Left renal cortex interstitium (tissue), 4 donors: ENCODE measurements at regions not wholly inside any gene's neighbourhood (a gene's known extent, or its start where the extent isn't known, plus 50 kb on each side); places are given as distances from the start of the nearest gene placed in this dataset.
"Not testable (repeated sequence)": the region's sequence is repeated elsewhere in the genome, so short reads cannot be mapped to it uniquely, and the experiment has no call there.

ENCODE experiments used
- DNase-seq, 4 donors: peaks; one replicate each; pipeline ENCODE4 v3.0.0-alpha.2; 2013; ENCODE audit warnings: low read depth in 4 of 4, low spot score in 2 of 4, missing footprints in 1 of 4

DNA sequence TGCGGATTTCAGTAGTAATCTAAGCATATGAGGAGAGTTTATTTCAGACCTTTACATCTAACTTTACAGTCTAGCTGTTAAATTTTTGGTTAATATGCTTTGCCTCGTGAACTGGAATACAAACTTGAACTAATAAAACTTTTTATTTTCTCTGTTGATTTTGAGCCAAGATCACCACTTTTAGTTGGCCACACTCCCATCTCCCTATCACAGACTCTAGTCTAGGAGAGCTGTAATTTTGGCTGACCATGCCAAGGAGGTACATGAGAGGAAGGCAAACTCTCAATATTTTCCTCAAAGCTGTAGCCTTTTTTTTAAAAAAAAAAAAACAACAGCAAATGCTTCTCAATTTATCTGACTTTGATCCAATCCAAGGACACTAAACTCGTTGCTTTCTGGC is 597.5 kb upstream of the PCDH7 start:
- DNase-seq = no peak

- not testable (repeated sequence) for DNase-seq
These were observed 595.5 kb upstream of the PCDH7 start for GRCh38 chr4:30124621-30125020.

- DNase-seq = no peak
These were observed 594.3 kb upstream of the PCDH7 start for GRCh38 chr4:30125868-30126267.

DNA sequence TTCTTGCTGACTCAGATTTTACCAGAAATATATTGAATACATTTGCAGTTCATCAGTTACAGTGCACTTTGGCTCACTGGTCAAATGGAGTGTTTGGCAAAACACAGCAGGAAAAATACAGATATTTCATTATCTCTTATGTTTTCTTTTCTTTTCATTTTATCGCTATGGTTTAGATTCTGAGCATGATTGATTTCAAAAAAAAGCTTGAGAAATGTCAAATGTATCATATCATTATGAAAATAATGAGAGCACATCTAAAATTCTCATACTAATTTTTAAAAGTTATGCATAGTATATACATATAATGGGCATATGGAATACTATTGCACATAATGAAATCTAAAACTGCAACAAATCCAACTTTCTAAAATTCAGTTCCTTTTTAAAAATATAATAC is 593.8 kb upstream of the PCDH7 start:
- no peak for DNase-seq

DNA sequence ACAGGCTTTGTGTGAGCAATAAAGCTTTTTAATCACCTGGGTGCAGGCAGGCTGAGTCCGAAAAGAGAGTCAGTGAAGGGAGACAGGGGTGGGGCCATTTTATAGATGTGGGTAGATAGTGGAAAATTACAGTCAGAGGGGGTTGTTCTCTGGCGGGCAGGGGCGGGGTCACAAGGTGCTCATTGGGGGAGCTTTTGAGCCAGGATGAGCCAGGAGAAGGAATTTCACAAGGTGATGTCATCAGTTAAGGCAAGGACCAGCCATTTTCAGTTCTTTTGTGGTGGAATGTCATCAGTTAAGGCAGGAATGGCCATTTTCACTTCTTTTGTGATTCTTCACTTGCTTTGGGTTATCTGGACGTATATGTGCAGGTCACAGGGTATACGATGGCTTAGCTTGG is 571.3 kb upstream of the PCDH7 start:
- DNase-seq = not testable (repeated sequence)

GRCh38 chr4:30149539-30149938 is 570.6 kb upstream of the PCDH7 start:
- not testable (repeated sequence) for DNase-seq

DNA sequence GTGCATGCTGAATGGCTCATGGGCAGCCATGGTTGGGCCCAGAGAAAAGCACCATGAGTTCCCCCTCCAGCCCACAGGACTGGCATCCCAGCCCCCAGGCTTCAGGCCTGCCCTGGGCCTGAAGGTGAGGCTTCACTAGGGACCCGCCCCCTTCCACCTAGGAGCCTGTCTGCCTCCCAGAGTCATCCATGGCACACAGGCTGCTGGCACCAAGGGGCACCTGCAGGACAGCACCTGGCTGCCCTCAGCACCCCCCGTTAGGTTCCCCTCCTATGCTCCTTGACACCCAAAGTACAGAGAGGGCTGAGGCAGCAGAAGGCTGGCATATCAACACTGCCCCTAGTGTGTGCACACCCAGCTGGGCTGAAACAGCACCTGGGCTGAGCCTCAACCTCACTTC is 566.7 kb upstream of the PCDH7 start:
- no peak for DNase-seq

DNA sequence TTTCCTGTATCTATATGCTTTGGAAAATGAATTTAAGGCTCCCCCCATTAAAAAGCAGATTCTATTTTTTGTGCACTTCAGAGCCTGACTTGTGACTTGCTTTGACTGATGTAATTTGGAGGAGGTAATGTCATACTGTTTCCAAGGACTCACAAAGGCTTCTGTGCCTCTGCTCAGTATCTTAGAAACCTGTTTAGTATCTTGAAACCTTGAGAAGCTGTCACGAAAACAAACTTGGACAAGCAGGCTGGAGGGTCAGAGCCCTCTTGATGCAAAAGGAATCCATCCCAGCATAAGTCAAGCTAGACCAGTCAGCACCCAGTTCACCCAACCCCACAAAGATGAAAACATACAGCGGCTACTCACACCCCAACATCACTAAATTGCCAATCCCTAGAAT is 560.0 kb upstream of the PCDH7 start:
- DNase-seq = no peak

GRCh38 chr4:30172416-30172815 is 547.8 kb upstream of the PCDH7 start:
- DNase-seq = no peak

DNA sequence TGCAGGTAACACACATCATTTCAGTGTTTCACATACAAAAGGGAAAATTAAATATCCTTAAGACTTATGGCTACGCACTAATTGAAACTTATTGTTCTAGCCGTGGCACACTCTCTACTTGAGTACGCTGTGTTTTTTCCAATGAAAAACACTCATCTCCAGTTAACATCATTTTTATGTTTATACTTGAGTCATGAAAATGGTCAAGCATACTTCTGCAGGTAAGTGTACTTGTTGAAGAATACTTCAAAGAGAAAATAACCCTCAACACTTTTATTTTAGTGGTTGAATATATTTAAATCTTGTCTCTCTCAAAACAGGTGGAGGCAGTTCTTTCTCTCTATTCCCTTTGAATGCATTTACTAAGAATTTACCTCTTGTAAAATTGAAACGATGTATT is 538.7 kb upstream of the PCDH7 start:
- DNase-seq = no peak

GRCh38 chr4:30181918-30182317 is 538.3 kb upstream of the PCDH7 start:
- DNase-seq = no peak

GRCh38 chr4:30182786-30183185 is 537.4 kb upstream of the PCDH7 start:
- DNase-seq = no peak

DNA sequence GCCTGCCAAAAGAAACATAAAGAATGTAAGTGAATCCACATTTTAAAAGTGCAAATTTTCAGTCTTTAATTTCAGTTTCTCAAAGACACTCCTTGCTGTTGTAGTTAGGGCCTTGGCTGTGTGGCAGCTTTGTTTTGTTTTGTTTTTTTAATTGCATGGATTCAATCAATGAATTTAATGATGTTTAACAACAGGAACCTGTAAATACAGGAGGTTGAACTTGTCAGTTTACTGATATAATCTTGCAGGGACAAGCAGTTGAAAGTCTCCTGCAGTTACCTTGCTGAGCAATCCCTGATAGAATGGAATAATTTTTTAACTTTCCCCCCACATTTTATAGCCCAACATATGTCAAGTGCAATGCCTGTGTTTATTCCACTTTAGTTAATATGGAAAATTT is 528.3 kb upstream of the PCDH7 start:
- DNase-seq = no peak

DNA sequence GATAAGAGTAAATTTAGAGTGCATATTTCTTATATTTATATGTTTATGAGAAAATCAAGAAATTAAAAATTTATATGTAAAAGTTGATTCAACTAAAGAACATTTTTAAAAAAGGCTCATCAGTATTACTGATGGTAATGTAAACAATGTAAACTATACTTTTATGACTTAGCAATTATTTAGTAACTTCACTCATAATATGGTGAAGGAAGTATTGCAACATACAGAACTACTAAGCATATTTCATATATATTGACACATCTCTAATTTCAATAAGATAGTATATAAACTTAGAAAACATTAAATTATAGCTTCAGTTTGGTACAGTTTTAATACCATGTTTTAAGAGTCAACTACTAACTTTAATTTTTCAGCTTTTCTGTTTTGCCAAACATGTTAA is 512.8 kb upstream of the PCDH7 start:
- DNase-seq = no peak

DNA sequence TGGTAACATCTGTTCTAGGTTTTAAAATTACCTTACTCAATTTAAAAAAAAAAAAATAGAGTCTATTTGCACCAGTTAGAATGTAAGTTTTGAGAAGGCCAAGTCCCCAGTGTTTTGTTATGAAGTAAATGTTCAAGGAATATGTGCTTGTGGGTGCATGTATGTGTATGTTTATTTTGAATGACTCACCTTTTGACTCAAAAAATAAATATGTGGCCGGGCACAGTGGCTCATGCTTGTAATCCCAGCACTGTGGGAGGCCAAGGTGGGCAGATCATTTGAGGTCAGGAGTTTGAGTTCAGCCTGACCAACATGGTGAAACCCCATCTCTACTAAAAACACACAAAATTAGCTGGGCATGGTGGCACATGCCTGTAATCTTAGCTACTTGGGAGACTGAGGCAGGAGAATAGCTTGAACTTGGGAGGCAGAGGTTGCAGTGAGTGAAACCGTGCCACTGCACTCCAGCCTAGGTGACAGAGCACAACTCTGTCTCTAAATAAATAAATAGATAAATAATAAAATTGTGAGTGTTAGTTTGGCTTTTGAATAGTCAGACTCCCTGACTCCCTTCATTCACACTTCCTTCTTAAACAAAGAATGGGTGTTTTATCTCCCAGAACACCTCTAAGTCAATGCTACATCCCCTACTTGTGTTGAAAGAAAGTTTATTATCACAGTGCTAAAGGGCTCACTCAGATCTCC is 511.3 kb upstream of the PCDH7 start:
- no peak for DNase-seq

- not testable (repeated sequence) for DNase-seq
These were observed 504.2 kb upstream of the PCDH7 start for GRCh38 chr4:30215973-30216372.

DNA sequence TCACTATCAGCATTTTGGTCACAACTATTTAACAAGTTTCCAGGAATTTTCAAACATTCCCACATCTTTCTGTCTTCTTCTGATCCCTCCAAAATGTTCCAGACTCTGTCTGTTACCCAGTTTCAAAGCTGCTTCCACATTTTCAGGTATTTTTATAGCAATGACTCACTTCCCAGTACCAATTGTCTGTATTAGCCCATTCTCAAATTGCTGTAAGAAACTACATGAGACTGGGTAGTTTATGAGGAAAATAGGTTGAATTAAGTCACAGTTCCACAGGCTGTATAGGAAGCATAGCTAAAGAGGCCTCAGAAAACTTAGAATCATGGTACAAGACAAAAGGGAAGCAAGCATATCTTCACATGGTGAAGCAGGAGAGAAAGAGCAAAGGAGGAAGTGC is 475.0 kb upstream of the PCDH7 start:
- no peak for DNase-seq

DNA sequence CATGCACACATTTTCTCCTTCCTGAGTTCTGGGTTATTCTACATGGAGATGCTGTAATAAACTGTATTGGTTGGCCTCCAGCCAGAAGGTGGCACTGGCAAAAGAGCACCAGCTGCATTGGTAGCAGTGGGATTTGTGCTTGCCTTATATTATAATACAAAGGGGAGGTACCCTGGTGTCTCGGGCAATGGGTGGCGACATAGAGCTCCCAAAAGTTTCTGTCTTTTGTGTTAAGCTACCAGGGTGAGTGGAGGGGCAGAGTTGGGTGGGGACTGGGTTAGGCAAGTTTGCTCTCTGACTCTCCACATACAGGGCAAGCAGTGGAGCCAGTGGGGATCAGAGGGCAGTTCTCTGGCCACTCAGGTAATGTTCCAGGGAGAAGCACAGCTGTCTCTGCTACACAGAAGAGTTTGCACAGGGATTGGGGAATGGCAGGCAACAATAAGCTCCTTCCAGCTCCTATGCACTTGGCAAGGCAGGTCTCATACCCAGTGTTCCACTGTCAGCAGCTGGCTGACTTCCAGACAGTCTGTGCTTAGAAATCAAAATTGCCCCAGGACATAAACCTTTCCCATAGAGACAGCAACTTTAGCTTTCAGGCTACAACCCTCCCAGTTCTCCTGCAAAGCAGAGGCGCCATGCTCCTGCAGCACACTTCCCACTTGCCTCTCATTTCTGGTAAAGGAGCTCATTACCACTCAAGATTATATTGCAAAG is 463.9 kb upstream of the PCDH7 start:
- DNase-seq = no peak

GRCh38 chr4:30258949-30259348 is 461.2 kb upstream of the PCDH7 start:
- DNase-seq = no peak

- no peak for DNase-seq
These were observed 457.8 kb upstream of the PCDH7 start for GRCh38 chr4:30262379-30262778.

GRCh38 chr4:30264465-30264864 is 455.7 kb upstream of the PCDH7 start:
- no peak for DNase-seq

DNA sequence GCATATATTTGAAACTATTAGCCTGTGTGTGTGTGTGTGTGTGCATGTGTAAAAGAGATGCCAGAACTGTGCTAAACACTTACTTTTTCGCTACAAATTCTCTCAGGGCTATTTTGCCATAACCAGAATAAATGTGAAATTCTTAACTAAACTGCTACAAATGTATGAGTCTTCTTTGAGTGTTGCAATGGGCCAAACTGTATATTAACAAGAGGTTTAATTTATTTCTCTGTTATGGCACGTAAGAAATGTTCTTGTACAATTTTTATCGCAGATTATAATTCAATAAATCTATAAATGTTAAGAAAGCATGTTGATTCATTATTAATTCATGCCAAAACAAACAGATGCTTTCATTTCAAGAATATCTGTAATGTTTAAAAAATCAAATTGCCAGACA is 454.5 kb upstream of the PCDH7 start:
- DNase-seq = no peak
